ENCODE measurements at regions not wholly inside any gene's neighbourhood (a gene's known extent, or its start where the extent isn't known, plus 50 kb on each side); places are given as distances from the start of the nearest gene placed in this dataset.

DNA sequence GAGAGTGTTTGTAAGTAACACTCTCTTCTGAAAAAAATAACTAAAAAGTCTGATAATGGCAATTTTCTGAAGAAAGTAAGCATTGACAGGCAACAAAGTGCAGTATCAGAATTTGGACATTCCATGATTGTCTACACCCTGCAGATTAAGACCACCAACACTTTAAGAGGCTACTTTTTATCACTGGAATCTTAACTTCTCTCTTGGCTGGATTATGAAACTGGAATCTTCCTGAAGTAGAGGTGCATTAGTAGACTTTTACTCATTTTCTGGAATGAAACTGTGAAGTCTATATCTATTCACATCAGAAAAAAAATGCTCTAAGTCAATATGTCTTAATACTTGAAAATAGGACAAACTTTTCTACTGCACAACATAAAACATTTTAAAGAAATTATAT is 547.5 kb downstream of the COL12A1 start:
- intact Hi-C loops (cut with DNase I): no loop called here
- no peak for DNase-seq

DNA sequence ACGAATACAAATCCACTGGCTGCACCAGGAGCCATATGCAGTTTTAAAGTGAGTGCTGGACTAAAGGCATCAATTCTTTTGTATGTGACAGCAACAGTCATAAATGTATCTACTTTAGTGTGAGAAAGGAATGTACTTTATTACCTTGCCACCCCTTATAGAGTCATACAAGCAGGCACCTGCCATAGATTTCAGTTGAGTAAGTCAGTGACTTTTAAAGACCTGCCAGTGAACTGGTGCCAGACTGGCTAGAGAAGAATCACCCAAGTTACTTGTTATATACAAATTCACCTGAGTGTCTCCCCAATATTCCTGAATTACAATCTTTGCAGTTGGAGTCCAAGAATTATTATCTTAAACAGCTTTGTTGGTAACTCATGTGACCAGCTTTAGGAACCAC is 547.9 kb downstream of the COL12A1 start:
- intact Hi-C loops (cut with DNase I): no loop called here

DNA sequence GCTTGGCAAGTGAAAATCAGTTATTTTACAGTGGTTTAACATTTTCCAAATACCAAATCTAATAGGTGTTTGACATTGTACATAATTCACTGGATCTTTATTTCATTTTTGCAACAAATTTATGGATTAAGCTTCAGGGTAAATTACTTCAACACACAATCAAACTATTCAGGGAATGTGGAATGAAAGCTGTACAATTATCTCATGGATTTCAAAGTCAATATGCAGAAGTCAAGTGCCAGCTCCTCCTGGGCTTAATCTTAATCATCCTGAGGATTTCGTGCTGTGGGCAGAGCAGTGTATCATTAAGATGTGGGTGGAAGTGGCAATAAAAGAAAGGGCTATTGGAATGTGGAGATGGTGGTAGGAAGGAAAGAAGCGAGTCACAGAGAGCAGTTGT is 548.8 kb downstream of the COL12A1 start:
- no peak for DNase-seq
- intact Hi-C loops (cut with DNase I): no loop called here

More for the DNA sequence above, 547.9 kb downstream of the COL12A1 start:
- DNase-seq: no peak

DNA sequence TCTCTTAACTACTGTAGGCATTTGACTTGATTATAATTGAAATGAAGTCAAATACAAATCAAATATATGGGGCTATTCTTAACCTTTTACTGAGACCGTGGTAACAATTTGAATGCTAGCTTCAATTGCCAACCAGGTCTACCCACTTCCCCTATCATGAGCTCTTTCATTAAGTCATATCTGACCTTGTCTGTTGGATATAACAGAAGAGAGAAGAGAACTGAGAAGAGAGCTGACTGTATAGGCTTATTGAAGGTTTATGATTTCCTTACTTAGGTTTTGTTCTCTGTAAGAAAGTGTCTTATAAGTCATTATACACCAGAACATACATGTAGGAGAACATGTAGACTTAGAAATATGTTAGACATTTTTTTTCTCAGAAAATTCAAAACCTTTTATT is 549.4 kb downstream of the COL12A1 start:
- intact Hi-C loops (cut with DNase I): no loop called here
- DNase-seq: no peak

DNA sequence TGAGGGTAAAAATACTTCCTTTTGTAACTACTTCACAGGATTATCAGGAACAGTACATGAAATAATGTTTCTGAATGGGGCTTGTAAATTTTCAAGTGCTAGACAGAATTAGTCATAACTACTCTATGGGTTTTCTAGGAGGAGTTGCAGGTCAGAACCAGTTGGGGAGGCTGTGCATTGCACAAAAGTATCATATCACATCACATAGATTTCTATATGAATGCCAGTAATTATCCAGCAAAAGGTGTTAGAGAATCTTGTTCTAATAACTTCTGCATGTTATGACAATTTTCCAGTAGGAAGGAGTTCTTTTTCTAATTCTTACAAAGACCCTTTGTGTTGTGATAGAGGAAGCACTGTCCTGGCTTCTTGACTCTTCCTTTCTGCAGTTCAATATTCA is 551.6 kb downstream of the COL12A1 start:
- DNase-seq: no peak
- intact Hi-C loops (cut with DNase I): no loop called here

DNA sequence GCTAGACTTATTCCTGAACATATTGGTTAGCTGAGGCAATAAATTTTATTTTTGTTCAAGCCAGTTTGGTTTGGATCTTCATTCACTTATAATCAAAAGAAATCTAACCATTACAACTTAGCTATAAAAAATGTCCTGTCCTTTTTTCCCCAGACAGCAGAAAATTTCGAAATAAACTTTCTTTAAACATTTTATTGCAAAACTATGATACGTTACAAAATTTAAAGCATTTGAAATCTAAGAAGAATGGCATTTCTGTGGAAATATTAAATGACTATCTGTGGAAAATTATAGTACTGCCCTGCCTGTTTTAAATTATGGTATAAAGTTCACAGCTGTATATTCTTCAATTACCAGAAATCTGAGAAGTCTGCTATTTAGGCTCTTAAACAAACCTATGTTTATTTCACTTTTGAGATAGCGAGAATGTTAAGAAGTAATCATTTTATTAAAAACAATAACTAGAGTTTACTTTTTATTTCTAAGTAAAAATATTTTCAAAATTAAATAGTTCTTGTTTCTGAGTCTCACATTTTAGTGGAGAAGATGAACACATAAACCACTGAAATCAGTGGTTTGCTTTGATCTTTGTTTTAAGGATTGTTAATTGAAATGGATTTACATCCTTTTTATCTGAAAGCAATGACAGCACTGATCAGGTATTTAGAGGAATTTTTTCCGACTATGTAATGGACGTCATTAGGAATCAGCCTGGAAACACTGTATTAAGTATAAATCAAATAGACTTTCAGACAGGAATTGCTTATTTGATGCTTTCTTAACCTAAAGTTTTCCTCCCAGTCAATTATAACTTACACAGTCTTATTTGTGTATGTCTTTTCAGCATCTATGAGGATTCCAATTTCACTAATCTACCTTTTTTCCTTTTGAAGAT is 553.7 kb downstream of the COL12A1 start:
- no peak for DNase-seq
- intact Hi-C loops (cut with DNase I): no loop called here

DNA sequence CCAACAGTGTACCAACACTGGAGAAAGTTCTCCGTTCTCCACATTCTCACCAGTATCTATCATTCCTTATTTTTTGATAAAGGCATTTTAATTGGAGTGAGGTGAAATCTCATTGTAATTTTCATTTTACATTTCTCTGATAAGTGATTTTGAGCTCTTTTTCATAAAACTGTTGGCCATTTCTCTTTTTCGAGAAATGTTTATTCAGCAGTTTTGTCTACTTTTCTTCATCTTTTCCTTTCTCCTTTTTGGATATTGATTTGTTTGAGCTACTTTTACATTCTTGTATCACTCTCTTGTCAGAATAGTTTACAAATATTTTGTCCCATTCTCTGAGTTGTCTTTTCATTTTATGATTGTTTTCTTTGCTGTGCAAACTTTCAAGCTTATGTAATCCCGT is 555.2 kb downstream of the COL12A1 start:
- intact Hi-C loops (cut with DNase I): no loop called here
- DNase-seq: no peak

DNA sequence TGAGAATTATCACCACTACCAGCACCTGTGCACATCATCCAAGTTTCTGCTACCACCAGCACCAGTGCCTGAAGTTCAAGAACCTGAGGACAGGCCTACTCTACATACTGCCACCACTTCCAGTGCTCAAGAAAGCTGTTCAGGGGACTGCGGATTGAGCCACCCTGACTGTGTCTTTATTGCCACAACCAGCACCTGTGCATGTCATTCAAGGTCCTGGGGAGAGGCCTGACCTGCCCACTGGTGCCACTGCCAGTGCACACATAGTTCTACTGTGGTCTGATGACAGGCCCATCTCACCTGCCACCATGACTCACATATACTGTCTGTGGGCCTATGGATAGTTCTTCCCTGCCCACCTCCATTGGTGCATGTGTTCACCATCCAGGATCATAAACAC is 559.4 kb downstream of the COL12A1 start:
- intact Hi-C loops (cut with DNase I): no loop called here
- DNase-seq: no peak

DNA sequence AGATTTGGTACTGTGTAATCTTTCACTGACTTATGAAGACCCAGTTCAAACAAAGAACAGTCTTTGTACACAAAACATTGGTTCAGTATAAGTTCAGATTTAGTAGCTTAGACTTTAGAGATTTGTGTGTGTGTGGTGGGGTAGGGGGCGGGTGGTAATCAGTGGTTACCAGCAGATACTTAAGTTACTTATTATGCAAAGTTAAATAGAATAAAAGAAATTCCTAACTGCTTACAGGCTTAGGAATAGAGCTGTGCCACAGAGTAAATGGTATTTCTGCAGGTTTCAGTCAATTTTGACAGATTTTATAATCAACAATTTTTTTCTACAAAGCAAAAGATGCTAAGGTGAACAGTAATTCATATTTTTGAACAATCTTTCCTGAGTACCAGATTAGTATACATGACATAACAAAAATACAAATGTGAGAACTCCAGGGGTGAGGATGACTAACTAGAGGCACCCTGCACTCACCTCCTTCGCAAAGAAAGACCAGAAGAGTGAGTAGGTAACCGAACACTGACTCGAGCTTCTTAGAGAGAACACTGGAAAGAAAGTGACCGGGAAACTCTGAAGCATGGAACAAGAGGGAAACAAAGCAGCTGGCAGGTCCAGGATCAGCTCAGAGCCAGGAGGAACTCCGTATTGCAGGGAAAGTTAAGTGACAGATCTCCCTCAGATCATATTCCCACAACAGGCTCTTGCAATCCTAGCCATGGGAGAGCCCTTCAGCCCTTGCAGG is 560.6 kb downstream of the COL12A1 start:
- intact Hi-C loops (cut with DNase I): no loop called here
- no peak for DNase-seq

DNA sequence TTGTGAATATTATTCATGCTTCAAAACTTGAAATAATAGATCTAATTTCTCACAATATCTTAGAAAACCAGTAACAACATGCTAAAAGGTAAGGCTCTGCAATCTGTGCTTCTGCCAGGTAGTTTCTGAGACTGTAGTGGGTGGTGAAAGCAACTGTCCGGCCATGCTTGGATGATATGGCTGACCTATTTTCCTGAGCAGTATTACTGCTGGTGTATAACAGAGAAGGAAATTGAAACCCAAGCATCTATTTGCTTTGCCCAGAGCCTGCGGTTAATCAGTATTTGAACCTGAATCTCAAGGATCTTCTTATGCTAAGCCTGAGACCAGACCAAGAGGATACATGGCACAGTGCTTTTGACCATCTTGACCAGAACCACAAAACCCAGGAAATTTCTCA is 563.8 kb downstream of the COL12A1 start:
- no peak for DNase-seq
- intact Hi-C loops (cut with DNase I): no loop called here

DNA sequence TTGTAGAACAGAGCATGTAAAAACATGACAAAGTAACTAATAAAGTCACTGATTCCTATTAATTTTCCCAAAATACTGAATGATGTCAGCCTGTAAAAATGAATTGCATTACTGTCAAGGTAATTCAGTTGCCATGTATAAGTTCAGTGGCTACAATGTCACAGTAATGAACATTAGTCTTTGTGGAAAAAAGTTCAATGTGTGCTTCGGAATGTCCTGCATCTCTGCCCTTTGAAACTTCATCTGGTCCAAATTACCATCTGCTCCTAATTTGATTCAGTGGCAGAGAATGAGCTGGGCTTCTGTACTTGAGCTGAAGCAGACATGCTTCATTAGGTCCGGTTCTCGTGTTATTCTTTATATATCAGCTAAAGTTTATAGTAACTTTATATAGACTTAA is 567.4 kb downstream of the COL12A1 start:
- intact Hi-C loops (cut with DNase I): no loop called here
- DNase-seq: no peak

DNA sequence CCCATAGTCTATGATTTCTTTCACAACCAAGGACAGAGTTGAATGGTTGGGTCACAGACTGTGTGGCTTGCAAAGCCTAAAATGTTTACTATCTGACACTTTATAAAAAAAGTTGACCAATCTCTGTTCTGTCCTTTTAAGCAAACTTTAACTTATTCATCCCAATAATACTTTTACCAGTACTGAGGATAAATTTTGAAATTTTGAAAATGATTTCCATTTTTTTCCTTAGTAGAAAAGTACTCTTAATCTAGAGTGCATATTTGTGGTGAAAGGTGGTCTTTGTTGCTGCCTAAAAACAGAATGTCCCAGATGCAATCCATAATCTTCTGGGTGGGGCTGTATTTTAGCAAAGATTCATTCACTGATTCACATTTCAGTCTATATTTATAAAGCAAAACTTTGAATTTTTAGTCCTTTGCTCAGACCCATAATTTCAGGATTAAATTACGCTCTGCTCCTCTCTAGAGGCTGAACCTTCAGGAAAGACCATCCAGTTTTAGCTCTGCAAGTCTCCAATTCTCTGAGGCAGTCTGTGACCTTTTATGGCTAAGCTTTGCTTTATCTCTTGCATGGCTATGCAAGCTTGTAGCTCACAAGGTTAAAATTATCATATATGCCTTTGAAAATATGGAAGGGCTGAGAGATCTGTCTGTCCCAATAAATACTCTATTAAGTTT is 573.5 kb downstream of the COL12A1 start:
- intact Hi-C loops (cut with DNase I): no loop called here
- DNase-seq: no peak

DNA sequence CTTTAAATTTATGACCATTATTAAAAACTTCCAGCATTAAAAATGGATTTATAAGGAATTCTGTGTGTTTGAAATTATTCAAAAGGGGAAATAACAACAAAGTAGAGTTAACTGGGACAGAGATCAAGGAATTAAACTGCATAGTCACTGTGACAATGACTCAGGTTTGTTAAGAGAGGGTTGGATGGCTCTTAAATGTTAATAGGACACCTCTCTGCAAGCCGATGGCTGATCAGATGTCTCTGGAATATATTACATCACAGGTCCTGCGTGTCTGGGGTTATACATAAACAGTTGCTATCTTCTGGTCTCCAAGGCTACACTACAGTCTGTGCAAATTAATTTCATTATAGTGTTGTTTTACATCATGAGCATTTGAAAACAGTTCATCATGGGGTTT is 574.3 kb downstream of the COL12A1 start:
- intact Hi-C loops (cut with DNase I): no loop called here

DNA sequence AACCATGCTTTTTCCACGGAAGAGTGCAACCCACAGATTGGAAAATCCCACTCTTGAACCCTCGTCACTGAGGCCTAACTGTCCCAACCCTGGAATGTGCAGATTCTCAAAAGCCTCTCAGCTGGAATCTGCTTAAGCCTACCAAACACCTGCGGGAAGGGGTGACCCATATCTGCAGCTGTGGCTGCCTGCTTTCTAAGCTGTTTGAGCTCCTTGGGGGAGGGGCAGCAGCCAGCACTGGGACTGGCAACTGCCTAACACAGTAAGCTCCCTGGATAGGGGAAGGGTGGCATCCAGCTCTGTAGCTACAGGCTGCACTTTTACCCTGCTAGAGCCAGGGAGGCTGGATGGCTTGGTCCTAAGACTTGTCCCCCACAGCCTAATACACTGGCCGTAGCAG is 579.6 kb downstream of the COL12A1 start:
- intact Hi-C loops (cut with DNase I): no loop called here
- no peak for DNase-seq

More for the DNA sequence above, 574.3 kb downstream of the COL12A1 start:
- DNase-seq: no peak

DNA sequence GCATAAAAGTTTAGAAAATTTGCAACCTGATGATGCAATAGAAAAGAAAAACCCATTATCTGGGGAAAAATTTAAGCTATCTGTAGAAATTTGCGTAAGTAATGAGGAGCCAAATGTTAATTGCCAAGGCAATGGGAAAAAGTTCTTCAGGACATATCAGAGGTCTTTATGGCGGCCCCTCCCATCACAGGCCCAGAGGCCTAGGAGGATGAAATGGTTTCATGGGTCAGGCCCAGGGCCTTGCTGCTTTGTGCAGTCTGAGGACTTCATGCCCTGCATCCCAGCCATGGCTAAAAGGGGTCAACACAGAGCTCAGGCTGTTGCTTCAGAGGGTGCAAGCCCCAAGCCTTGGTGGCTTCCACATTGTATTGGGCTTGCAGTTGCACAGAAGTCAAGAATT is 582.8 kb downstream of the COL12A1 start:
- intact Hi-C loops (cut with DNase I): no loop called here
- no peak for DNase-seq

DNA sequence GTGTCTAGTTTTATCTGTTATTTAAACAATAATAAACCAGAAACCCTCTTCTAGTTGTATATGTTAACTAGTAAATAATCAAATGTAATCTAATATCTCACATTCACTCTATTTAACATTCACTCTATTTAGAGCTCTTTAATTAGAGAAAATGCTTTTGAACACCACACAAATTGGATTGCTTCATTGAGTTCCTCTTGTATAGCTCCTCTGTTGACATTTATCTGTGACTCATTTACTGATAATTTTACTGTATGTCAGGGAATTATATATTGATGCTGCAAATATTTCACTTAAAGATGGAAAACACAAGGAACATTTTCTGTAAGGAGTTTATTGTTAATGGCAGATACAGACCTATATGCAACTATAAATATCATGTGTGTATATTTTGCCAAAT is 594.6 kb downstream of the COL12A1 start:
- no peak for DNase-seq
- intact Hi-C loops (cut with DNase I): no loop called here

DNA sequence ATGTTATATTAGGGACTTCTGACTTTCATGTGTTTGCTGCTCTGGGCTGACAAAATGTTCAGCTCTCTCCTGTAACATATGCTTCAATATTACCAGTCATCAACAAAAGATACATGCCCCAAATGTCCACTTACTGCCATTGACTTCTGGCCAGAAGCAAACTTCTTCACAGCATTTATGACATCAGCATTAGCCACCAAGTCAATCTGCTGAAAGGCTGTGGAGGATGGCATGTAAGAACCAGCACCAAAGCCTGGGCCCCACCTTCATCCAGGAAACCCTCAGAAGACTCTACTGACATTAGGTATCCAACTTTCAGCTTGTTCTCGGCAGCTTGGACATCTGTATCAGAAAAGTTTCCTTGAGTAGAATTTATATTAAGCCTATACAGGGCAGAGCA is 595.5 kb downstream of the COL12A1 start:
- intact Hi-C loops (cut with DNase I): no loop called here

DNA sequence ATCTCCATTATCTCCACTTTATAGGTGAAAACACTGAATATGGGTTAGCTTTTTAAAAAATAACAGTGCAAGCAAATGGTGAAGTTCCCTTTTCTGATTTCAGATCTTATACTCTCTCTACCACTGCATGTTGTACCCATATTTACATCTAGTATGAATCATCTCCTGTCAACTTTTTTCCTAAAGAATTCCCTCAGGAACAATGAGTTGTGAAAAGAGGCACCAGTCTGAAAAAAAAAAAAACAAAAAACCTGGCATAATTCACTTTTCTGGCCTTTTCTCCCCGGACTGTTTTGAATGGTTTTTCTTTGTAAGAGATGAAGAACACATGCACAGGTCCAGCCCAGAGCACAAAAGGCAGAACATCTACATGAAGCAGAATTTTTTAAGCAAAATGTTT is 596.0 kb downstream of the COL12A1 start:
- no peak for DNase-seq
- intact Hi-C loops (cut with DNase I): no loop called here

More for the DNA sequence above, 595.5 kb downstream of the COL12A1 start:
- no peak for DNase-seq

DNA sequence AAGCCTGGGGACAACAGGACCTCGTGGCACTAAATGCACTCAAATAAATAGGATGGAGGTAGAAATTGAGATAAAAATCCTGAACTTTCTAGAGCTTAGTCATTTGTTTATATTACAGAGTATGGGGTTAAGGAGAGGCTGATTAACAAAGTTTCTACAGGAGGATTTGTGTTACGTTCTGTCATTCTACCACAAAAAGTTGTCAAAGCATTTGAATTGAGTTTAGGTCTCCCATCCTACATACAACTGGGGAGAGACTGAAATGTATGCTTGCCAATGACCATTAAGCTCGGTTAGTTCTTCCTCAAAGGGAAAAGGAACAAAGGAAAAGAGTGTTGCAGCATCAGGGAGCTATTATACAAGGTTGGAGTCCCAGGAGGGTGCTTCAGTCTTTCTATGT is 597.9 kb downstream of the COL12A1 start:
- intact Hi-C loops (cut with DNase I): no loop called here
- no peak for DNase-seq

DNA sequence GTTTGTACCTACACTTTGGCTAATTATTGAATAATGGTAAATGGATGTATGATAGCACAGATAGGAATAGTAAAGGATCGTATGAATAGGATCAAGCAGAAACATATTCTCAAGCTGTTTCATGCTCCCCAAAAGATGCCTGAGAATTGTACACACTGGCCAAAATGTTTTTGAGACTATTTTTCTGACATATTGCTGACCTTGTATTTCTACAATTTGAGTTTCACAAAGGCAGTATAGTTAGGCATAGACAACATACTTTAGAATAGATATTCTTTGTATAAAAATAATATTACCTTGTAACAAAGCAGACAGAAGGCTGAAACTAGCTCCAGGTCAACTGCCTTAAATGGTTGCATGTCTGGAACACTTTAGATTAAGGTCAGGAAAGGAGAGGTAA is 598.4 kb downstream of the COL12A1 start:
- intact Hi-C loops (cut with DNase I): no loop called here
- no peak for DNase-seq

Measured in head of caudate nucleus (tissue), 42 donors.